HG03108 (cell line): ENCODE measurements at regions not wholly inside any gene's neighbourhood (a gene's known extent, or its start where the extent isn't known, plus 50 kb on each side); places are given as distances from the start of the nearest gene placed in this dataset.
"Not testable (repeated sequence)": the region's sequence is repeated elsewhere in the genome, so short reads cannot be mapped to it uniquely, and the experiment has no call there.

Experiments
- ATAC-seq: cut with Tn5 transposase; IDR thresholded peaks from one replicate; pipeline ENCODE4 v1.9.1; 2021; ENCODE audit warnings: moderate library complexity; ENCODE audit not compliant: unreplicated experiment

- ATAC-seq: no peak
Observed at GRCh38 chr20:17822039-17822438, 122.3 kb downstream of the BANF2 start.

GRCh38 chr20:17821606-17822005, 121.8 kb downstream of the BANF2 start:
- ATAC-seq: not testable (repeated sequence)

DNA sequence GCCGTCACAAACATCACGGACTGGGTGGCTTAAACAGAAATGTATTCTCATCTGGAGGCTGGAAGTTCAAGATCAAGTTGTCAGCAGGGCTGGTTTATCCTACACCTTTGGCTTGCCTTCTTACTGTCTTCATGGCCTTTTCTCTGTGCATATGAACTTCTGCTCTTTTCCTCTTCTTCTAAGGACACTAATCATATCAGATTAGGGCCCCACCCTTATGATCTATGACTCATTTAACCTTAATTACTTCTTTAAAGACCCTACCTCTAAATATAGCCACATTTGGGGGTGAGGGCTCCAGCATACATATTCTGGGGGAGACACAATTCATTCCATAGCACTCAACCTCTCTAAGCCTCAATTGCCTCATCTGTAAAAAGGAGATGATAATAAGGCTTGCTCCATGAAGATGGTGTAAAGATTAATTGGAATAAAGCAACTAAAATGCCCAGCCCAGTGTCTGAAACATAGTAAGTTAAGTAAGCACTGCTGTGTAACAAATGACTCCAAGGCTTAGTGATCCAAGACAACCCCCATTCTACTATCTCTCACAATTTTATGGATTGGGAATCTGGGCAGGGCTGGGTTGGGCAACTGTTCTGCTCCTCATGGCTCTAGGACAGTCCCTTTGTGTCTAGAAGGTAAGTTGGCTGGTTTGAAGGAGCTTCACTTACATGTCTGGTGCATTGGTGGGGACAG, 119.8 kb downstream of the BANF2 start:
- no peak for ATAC-seq

DNA sequence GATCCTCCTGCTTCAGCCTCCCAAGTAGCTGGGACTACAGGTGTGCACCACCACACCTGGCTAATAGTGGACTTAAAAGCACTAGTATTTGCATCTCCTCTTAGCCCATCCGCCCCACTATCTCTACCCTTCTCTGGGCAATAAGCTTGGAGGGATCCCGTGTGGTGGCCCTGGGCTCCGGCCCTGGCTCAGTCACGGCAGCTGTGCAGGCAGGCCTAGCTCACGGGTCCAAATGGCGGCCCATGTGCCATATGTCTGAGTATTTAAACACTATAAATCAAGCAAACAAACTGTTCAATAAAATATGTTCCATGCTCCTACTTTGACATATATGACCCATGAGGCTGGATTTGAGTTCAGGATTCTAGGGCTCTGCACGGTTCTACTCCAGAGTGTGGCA, 118.4 kb downstream of the BANF2 start:
- ATAC-seq: no peak

GRCh38 chr20:17816804-17817587, 117.2 kb downstream of the BANF2 start:
- no peak for ATAC-seq

DNA sequence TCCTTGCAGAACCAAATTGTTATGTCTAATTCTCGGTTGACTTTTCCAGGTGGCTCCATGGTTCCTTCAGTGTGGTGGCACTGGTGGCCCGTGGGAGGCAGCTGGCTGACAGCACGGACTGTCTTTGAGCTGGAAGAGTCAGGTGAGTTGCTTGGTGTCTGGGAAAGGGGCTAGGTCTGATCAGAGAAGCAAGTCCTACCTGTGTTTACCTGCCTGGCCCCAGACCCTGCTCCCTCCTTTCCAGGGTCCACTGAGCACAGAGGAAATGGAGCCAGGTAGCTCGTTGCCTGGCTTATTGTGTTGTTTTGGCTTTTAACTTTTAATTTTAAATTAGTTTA, 111.8 kb downstream of the BANF2 start:
- no peak for ATAC-seq

DNA sequence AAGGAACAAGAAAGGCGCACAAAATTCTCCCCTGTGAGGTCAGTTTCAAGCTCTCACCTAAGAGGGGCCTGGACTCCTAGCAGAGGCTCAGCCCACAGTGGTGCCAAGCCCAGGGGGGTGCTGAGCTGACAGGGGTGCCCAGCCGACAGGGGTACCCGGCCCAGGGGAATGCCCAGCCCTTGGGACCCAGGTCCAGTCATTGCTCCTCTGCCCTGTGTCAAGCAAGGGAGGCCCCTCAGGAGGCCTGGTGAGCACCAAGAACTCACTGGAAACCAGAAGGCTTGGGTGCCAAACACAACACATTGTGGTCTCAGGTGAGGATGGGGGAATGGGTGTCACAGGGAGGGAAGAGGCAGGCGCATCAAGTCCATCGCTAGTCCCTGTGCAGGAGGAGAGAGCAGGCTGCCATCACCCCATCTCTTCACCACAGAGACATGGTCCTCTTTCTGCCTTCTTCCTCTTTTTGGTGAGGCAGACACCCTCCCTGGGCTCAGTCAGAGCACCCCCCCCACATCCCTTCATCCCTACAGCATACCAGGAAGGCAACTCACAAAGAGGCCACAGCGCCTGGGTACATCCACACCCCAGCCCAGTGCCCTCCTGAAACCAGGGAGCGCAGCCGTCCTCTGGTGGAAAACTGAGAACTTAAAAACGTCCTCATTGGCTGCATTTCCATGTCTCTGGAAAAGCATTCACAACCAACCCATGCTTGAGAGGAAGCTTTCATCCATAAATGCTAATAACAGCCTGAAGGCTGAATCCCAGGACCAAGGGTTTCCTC, 111.3 kb downstream of the BANF2 start:
- ATAC-seq: no peak

- ATAC-seq: no peak
Observed at GRCh38 chr20:17810062-17810631, 110.4 kb downstream of the BANF2 start.

- ATAC-seq: no peak
Observed at GRCh38 chr20:17809362-17810061, 109.7 kb downstream of the BANF2 start.

DNA sequence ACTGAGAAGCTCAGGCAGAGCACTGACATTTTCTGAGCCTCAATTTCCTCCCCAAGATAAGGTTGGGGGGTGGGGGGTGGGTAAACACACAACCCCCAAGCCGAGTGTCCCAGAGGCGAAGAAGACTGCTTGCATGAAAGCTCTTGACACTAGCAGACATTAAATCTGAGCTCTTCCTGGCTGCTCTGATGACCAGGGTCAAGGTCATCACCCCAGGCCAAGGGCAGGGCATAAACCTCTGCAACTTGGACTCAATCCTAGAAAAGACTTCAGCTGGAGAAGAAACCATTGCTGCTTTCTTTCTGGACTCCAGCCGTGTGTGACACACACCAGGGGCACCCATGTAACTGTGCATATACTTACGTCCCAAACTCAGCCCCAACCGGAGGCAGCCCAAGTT, 109.0 kb downstream of the BANF2 start:
- no peak for ATAC-seq

DNA sequence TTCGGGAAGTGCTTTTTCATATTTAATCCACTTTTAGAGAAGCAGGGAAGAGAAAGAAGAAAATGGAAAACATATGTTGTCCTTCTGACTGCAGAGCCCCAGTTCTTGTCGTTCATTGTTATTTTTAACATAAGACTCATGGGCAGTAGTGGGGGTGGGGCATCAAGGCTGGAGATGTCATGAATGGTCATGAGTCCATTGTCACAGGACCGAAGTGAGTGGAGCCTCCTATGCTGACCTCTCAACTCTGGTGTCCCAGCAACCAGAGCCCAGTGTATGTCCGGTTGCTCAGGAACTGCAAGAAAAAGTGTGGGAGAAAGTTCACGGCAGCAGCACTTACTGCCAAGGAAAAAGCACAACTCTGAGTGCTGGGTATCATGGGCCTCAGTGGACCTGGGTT, 108.6 kb downstream of the BANF2 start:
- ATAC-seq: no peak

GRCh38 chr20:17807651-17808050, 107.9 kb downstream of the BANF2 start:
- ATAC-seq: no peak

- no peak for ATAC-seq
Observed at GRCh38 chr20:17806739-17807441, 107.1 kb downstream of the BANF2 start.

DNA sequence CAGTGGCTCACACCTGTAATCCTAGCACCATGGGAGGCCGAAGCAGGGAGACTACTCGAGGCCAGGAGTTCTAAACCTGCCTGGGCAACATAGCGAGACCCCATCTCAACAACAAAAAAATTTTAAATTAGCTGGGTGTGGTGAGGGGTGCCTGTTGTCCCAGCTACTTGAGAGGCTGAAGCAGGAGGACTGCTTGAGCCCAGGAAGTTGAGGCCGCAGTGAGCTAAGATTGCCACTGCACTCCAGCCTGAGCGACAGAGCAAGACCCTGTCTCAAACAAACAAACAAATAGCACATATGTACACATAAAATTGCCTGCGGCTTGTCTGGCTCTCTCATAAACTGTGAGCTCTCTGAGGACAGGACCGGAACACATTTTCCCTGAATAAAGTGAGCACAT, 106.3 kb downstream of the BANF2 start:
- no peak for ATAC-seq

- ATAC-seq: no peak
Observed at GRCh38 chr20:17803765-17804164, 104.0 kb downstream of the BANF2 start.

DNA sequence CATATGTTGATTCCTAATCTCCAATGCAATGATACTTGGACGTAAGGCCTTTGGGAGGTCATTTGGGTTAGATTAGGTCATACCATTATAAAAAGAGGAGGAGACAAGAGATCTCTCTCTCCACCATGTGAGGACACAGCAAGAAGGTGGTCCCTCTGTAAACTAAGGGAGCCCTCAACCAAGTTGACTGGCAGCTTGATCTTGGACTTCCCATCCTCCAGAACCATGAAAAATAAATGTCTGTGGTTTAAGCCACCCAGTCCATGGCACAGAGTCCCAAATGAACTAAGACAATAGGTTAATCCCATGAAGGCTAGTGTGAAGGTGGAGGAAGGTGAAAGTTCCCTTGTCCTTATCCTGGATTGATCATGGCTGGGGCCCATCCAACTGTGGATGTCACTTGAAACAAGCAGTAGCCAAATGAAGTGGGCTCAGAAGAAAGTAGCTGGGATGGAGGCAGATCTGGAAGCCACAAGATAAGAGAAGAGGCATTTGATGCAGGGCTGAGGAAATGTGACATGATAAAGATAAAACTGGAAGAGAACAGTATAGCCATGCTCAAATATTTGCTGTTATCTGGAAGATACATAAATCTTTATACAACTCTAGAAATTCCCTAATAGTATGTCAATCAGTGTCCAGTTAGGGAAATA, 99.9 kb downstream of the BANF2 start:
- no peak for ATAC-seq

GRCh38 chr20:17798601-17799000, 98.8 kb downstream of the BANF2 start:
- ATAC-seq: no peak

- ATAC-seq: no peak
Observed at GRCh38 chr20:17797579-17797978, 97.8 kb downstream of the BANF2 start.

DNA sequence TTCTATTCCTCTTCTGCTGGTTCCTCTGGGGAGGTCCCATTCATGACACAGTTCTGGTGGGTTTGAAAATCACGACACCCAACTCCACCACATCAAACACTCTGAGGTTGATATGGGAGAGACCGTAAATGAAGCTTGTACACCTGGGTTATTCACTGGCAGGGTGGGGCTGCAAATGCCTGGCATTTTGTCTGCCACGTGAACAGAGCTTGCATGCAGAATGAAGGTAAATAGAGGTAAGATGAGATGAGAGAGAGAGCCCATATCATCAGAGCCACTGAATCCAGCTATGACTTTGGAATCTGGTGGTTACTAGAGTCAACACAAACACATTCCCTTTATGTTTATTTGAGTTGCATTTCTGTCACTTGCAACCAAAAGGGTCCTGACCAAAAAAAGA, 97.4 kb downstream of the BANF2 start:
- ATAC-seq: no peak

DNA sequence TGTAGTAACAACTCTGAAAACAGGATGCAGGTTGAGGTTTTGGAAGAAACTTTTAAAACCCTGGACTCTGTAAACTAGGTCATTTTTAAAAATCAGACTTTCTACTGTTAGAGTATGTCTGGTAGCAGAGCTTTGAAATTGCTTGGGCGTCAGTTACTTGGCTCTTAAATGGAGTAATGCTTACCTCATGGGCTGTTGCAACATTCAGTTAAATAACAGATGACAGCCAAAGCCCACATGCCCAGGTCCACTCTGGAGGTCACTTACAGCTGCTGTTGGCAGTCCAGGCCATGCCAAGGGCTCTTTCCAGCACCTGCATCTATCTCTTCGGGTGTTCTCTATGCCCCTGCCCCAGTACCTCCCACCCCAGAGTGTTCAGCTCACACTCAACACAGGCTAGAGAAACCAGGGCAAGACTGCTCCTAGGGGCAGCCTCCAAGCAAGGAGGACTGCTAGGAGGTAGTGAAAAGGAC, 96.4 kb downstream of the BANF2 start:
- no peak for ATAC-seq
